Gastrocnemius medialis (tissue), 4 donors: ENCODE measurements at regions not wholly inside any gene's neighbourhood (a gene's known extent, or its start where the extent isn't known, plus 50 kb on each side); places are given as distances from the start of the nearest gene placed in this dataset.

ENCODE experiments used
- CTCF ChIP-seq, 5 experiments: fragments of 450-650 bp in 3 of 5; fragments of 200-600 bp in 2 of 5; sonication (generic) in 2 of 5; IDR thresholded peaks in 4 of 5; conservative IDR thresholded peaks in 1 of 5; 1 replicate in 4 of 5; 2 replicates in 1 of 5; pipeline ENCODE4 v1.5.1; 2016 to 2019; ENCODE audit warnings: antibody characterized with exemption in 5 of 5, mild to moderate bottlenecking in 3 of 5, moderate library complexity in 3 of 5
- POLR2A ChIP-seq, 2 donors: fragments of 450-650 bp; IDR thresholded peaks; one replicate each; pipeline ENCODE4 v1.6.1; 2017; ENCODE audit warnings: antibody characterized with exemption in 2 of 2, mild to moderate bottlenecking in 2 of 2, moderate library complexity in 2 of 2

DNA sequence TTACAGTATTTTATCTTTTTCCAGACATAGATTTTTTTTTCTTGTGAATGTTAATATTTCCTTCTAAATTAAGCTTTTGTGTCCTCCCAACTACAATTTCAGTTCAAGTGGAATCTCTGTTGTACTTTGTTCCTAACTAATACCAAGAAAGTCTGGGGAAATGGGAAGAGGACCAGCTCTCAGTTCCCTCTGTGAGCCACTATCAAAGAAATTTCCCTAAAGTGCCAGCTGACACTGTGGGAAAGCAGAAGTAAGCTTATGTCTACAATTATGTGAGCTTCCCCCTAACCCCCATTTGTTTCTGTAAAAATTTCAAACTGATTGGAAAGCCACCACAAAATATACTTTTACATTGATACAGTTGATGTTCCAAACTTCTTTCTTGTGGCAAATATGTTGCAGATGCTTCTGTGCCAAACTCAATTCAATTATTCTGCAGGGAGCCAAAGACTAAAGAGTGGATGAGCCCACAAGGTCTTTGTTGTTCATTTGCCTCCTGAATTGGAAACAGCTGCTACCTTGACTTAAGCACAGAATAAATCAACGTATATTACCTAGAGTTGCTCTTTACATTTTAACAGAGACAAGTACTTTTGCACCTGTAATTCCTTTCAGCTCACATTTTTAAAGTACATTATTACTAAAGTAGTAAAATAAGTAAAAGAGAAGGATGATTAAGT lies 306.6 kb downstream of the PTH2R start:
- TF ChIP-seq CTCF (IDR thresholded peaks at IDR 0.05 in 4 of 5, conservative IDR thresholded peaks at IDR 0.05 in 1 of 5) (no peak), POLR2A (IDR thresholded peaks at IDR 0.05) (no peak)
